Activated naive CD8-positive, alpha-beta T cell treated with anti-CD3 and anti-CD28 coated beads, Interleukin-2, amount 10 ng/mL, durations not matched to agents 7 days and 5 days (primary cell): ENCODE measurements at regions not wholly inside any gene's neighbourhood (a gene's known extent, or its start where the extent isn't known, plus 50 kb on each side); places are given as distances from the start of the nearest gene placed in this dataset.
A peak's percentile ranks its signal among the peaks of the same experiment; 100 is the strongest.

Experiments used
- ATAC-seq: fragments of 150-1000 bp; cut with Tn5 transposase; one replicate; pipeline ENCODE4 v1.10.0; 2021; ENCODE audit warnings: low read depth, moderate library complexity
- POLR2A ChIA-PET: fragments of 350-600 bp; sonication (Branson Sonifier 250); formaldehyde crosslinking; loops from one replicate; lab custom pipeline; 2021; ENCODE audit warnings: antibody characterized with exemption; lab: Charles Lee
- DNase-seq: peaks from one replicate; pipeline ENCODE4 v3.0.0; 2021
- H3K27ac Mint-ChIP-seq: one replicate; pipeline ENCODE4 v1.8.0; 2022; ENCODE audit warnings: mild to moderate bottlenecking, mixed read lengths
- H3K27me3 Mint-ChIP-seq: one replicate; pipeline ENCODE4 v1.8.0; 2022; ENCODE audit warnings: mild to moderate bottlenecking, moderate library complexity, mixed read lengths
- H3K36me3 Mint-ChIP-seq: one replicate; pipeline ENCODE4 v1.8.0; 2021; ENCODE audit warnings: mild to moderate bottlenecking, mixed read lengths
- H3K4me1 Mint-ChIP-seq: one replicate; pipeline ENCODE4 v1.8.0; 2021; ENCODE audit warnings: mixed read lengths
- H3K4me3 Mint-ChIP-seq: one replicate; pipeline ENCODE4 v1.8.0; 2022; ENCODE audit warnings: mild to moderate bottlenecking, moderate library complexity, mixed read lengths
- H3K9me3 Mint-ChIP-seq: one replicate; pipeline ENCODE4 v1.8.0; 2021; ENCODE audit warnings: mixed read lengths

GRCh38 chr11:128351168-128351567, 236.2 kb downstream of the ETS1 start:
- no peak for DNase-seq
- no peak for ATAC-seq
- H3K27ac Mint-ChIP-seq = no peak overlapping the region
- peaks cover 3% of the 10 kb centered on the region for H3K9me3 Mint-ChIP-seq
- peaks cover 22% of the 10 kb centered on the region for H3K4me1 Mint-ChIP-seq
- POLR2A ChIA-PET = no interaction called here
- H3K4me3 Mint-ChIP-seq = no peak overlapping the region
- H3K27me3 Mint-ChIP-seq = no peaks in the 10 kb centered on the region
- peaks cover 2% of the 10 kb centered on the region for H3K36me3 Mint-ChIP-seq

GRCh38 chr11:128349650-128350299, 237.6 kb downstream of the ETS1 start:
- H3K9me3 Mint-ChIP-seq = peaks cover 3% of the 10 kb centered on the region
- POLR2A ChIA-PET = no interaction called here
- H3K4me1 Mint-ChIP-seq = peaks cover 25% of the 10 kb centered on the region
- peak overlapping the region; percentile 39 for H3K27ac Mint-ChIP-seq
- H3K4me3 Mint-ChIP-seq = peak overlapping the region; percentile 40
- no peaks in the 10 kb centered on the region for H3K27me3 Mint-ChIP-seq
- DNase-seq = no peak
- peaks cover 2% of the 10 kb centered on the region for H3K36me3 Mint-ChIP-seq
- peak; percentile 65 for ATAC-seq

- Mint-ChIP-seq H3K4me3 (no peak overlapping the region), H3K36me3 (peaks cover 5% of the 10 kb centered on the region), H3K27me3 (no peaks in the 10 kb centered on the region), H3K9me3 (no peaks in the 10 kb centered on the region), H3K4me1 (peaks cover 42% of the 10 kb centered on the region), H3K27ac (no peak overlapping the region)
- no peak for ATAC-seq
- DNase-seq = no peak
- POLR2A ChIA-PET = no interaction called here
These were observed 240.6 kb downstream of the ETS1 start for GRCh38 chr11:128346804-128347203.

GRCh38 chr11:128345316-128345715, 242.0 kb downstream of the ETS1 start:
- H3K4me1 Mint-ChIP-seq = peaks cover 51% of the 10 kb centered on the region
- H3K27me3 Mint-ChIP-seq = no peaks in the 10 kb centered on the region
- no peak for ATAC-seq
- no peaks in the 10 kb centered on the region for H3K9me3 Mint-ChIP-seq
- H3K27ac Mint-ChIP-seq = no peak overlapping the region
- POLR2A ChIA-PET = no interaction called here
- no peak overlapping the region for H3K4me3 Mint-ChIP-seq
- no peak for DNase-seq
- peaks cover 5% of the 10 kb centered on the region for H3K36me3 Mint-ChIP-seq

GRCh38 chr11:128343870-128344269, 243.5 kb downstream of the ETS1 start:
- POLR2A ChIA-PET = interaction anchor here (0.6 kb wide), 1 partner anchor 27 kb away, joined by 3 read pairs; no protein-coding TSS in a partner anchor
- Mint-ChIP-seq H3K36me3 (peaks cover 5% of the 10 kb centered on the region), H3K9me3 (no peaks in the 10 kb centered on the region), H3K27me3 (no peaks in the 10 kb centered on the region), H3K4me1 (peaks cover 44% of the 10 kb centered on the region), H3K27ac (no peak overlapping the region), H3K4me3 (no peak overlapping the region)
- no peak for ATAC-seq
- no peak for DNase-seq

- ATAC-seq = no peak
- POLR2A ChIA-PET = interaction anchor here (1.0 to 2.5 kb wide), 5 partner anchors 16 to 177 kb away, joined by 3 to 18 read pairs (median 7); no protein-coding TSS in a partner anchor
These were observed 244.2 kb downstream of the ETS1 start for GRCh38 chr11:128343135-128343514.

GRCh38 chr11:128342511-128343134, 244.7 kb downstream of the ETS1 start:
- Mint-ChIP-seq H3K27me3 (no peaks in the 10 kb centered on the region), H3K27ac (peak overlapping the region; percentile 97), H3K9me3 (no peaks in the 10 kb centered on the region), H3K4me3 (peak overlapping the region; percentile 87), H3K4me1 (peaks cover 43% of the 10 kb centered on the region), H3K36me3 (peaks cover 5% of the 10 kb centered on the region)
- DNase-seq (peak; percentile 44), ATAC-seq (peak; percentile 48)
- POLR2A ChIA-PET = interaction anchor here (0.6 to 2.5 kb wide), 8 partner anchors 16 to 180 kb away, joined by 3 to 18 read pairs (median 6); no protein-coding TSS in a partner anchor

More at GRCh38 chr11:128343135-128343514, 244.2 kb downstream of the ETS1 start:
- DNase-seq = no peak
- Mint-ChIP-seq H3K4me1 (peaks cover 45% of the 10 kb centered on the region), H3K27me3 (no peaks in the 10 kb centered on the region), H3K4me3 (peak overlapping the region; percentile 87), H3K9me3 (no peaks in the 10 kb centered on the region), H3K36me3 (peaks cover 5% of the 10 kb centered on the region), H3K27ac (peak overlapping the region; percentile 97)

- POLR2A ChIA-PET = interaction anchor here (0.6 to 2.5 kb wide), 9 partner anchors 15 to 181 kb away, joined by 3 to 18 read pairs (median 6); no protein-coding TSS in a partner anchor
- peaks cover 10% of the 10 kb centered on the region for H3K36me3 Mint-ChIP-seq
- peak overlapping the region; percentile 87 for H3K4me3 Mint-ChIP-seq
- peak; percentile 40 for DNase-seq
- no peaks in the 10 kb centered on the region for H3K27me3 Mint-ChIP-seq
- peak; percentile 90 for ATAC-seq
- peaks cover 50% of the 10 kb centered on the region for H3K4me1 Mint-ChIP-seq
- no peaks in the 10 kb centered on the region for H3K9me3 Mint-ChIP-seq
- peak overlapping the region; percentile 97 for H3K27ac Mint-ChIP-seq
These were observed 245.8 kb downstream of the ETS1 start for GRCh38 chr11:128341280-128342248.

- H3K4me1 Mint-ChIP-seq = peaks cover 54% of the 10 kb centered on the region
- no peaks in the 10 kb centered on the region for H3K27me3 Mint-ChIP-seq
- H3K4me3 Mint-ChIP-seq = no peak overlapping the region
- no peaks in the 10 kb centered on the region for H3K9me3 Mint-ChIP-seq
- DNase-seq = no peak
- POLR2A ChIA-PET = no interaction called here
- H3K27ac Mint-ChIP-seq = no peak overlapping the region
- H3K36me3 Mint-ChIP-seq = peaks cover 10% of the 10 kb centered on the region
- no peak for ATAC-seq
These were observed 247.6 kb downstream of the ETS1 start for GRCh38 chr11:128339792-128340191.

- ATAC-seq (no peak), DNase-seq (no peak)
- Mint-ChIP-seq H3K9me3 (peaks cover 1% of the 10 kb centered on the region), H3K4me1 (peaks cover 52% of the 10 kb centered on the region), H3K27me3 (no peaks in the 10 kb centered on the region), H3K4me3 (no peak overlapping the region), H3K36me3 (peaks cover 4% of the 10 kb centered on the region), H3K27ac (no peak overlapping the region)
- POLR2A ChIA-PET = no interaction called here
These were observed 248.5 kb downstream of the ETS1 start for GRCh38 chr11:128338811-128339210.

GRCh38 chr11:128336203-128336602, 251.2 kb downstream of the ETS1 start:
- ATAC-seq (no peak), DNase-seq (no peak)
- no peak overlapping the region for H3K4me3 Mint-ChIP-seq
- peaks cover 1% of the 10 kb centered on the region for H3K9me3 Mint-ChIP-seq
- H3K36me3 Mint-ChIP-seq = peaks cover 4% of the 10 kb centered on the region
- no peaks in the 10 kb centered on the region for H3K27me3 Mint-ChIP-seq
- peaks cover 36% of the 10 kb centered on the region for H3K4me1 Mint-ChIP-seq
- no peak overlapping the region for H3K27ac Mint-ChIP-seq
- POLR2A ChIA-PET = no interaction called here

GRCh38 chr11:128335729-128336128, 251.6 kb downstream of the ETS1 start:
- no peak for ATAC-seq

More at GRCh38 chr11:128335729-128336128, 251.6 kb downstream of the ETS1 start:
- H3K36me3 Mint-ChIP-seq = peaks cover 4% of the 10 kb centered on the region
- no peak overlapping the region for H3K4me3 Mint-ChIP-seq
- H3K4me1 Mint-ChIP-seq = peaks cover 37% of the 10 kb centered on the region
- POLR2A ChIA-PET = interaction anchor here (0.7 kb wide), 1 partner anchor 113 kb away, joined by 4 read pairs; no protein-coding TSS in a partner anchor
- H3K9me3 Mint-ChIP-seq = peaks cover 1% of the 10 kb centered on the region
- no peaks in the 10 kb centered on the region for H3K27me3 Mint-ChIP-seq
- DNase-seq = no peak
- H3K27ac Mint-ChIP-seq = no peak overlapping the region
